ENCODE measurements at regions not wholly inside any gene's neighbourhood (a gene's known extent, or its start where the extent isn't known, plus 50 kb on each side); places are given as distances from the start of the nearest gene placed in this dataset.

DNA sequence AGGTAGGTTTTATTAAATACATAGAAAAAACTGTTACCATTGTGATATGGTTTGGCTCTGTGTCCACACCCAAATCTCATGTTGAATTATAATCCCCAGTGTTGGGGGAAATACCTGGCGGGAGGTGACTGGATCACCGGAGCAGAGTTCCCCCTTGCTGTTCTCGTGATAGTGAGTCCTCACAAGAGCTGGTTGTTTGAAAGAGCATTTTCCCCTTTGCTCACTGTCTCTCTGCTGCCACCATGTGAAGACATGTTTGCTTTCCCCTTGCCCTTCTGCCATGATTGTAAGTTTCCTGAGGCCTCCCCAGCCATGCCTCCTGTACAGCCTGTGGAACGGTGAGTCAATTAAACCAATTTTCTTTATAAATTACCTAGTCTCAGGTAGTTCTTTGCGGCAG lies 352.7 kb upstream of the SLC39A10 start:
- TF ChIP-seq, protein P1, sequence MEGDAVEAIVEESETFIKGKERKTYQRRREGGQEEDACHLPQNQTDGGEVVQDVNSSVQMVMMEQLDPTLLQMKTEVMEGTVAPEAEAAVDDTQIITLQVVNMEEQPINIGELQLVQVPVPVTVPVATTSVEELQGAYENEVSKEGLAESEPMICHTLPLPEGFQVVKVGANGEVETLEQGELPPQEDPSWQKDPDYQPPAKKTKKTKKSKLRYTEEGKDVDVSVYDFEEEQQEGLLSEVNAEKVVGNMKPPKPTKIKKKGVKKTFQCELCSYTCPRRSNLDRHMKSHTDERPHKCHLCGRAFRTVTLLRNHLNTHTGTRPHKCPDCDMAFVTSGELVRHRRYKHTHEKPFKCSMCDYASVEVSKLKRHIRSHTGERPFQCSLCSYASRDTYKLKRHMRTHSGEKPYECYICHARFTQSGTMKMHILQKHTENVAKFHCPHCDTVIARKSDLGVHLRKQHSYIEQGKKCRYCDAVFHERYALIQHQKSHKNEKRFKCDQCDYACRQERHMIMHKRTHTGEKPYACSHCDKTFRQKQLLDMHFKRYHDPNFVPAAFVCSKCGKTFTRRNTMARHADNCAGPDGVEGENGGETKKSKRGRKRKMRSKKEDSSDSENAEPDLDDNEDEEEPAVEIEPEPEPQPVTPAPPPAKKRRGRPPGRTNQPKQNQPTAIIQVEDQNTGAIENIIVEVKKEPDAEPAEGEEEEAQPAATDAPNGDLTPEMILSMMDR (conservative IDR thresholded peaks at IDR 0.05; ENCODE audit: low read length), result peak; percentile 56
- TF ChIP-seq EZH2phosphoT487 (IDR thresholded peaks at IDR 0.05; ENCODE audit: borderline replicate concordance), result no peak
